Keratinocyte (primary cell): ENCODE measurements at regions not wholly inside any gene's neighbourhood (a gene's known extent, or its start where the extent isn't known, plus 50 kb on each side); places are given as distances from the start of the nearest gene placed in this dataset.

Source experiments
- EZH2 ChIP-seq: IDR thresholded peaks from one replicate; pipeline ENCODE4 v1.6.1; 2012; ENCODE audit warnings: inconsistent platforms, mild to moderate bottlenecking, low read length, moderate library complexity
- TF ChIP-seq, protein P1 (sequence below), 3 experiments: IDR thresholded peaks in 1 of 3; conservative IDR thresholded peaks in 1 of 3; optimal IDR thresholded peaks in 1 of 3; 2 replicates in 2 of 3; 3 replicates in 1 of 3; pipeline versions ENCODE3 to v1.5.1; 2011; ENCODE audit warnings: low read length in 3 of 3, mild to moderate bottlenecking in 3 of 3, moderate library complexity in 2 of 3, control low read depth in 1 of 3, inconsistent platforms in 1 of 3; ENCODE audit not compliant: insufficient read depth in 2 of 3; ENCODE audit errors: extremely low read depth in 1 of 3

DNA sequence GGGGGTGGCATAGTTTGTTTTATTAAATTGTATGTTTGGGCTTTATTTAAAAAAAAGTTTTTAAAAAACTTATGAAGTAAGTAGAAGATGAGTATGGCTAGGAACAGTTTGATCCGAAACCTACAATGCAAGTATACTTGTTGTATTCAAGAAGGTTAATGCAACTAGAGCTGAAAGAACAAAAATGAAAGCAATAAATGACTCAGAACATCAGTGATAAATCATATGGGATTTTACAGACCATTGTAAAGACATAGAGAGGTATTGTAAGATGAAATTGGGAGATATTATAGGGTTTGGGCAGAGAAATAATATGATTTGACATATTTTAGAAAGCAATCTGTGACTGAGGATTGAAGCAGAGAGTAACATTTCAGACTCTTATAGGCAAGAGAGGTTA, 1135.3 kb downstream of the SLITRK5 start:
- TF ChIP-seq, protein P1, sequence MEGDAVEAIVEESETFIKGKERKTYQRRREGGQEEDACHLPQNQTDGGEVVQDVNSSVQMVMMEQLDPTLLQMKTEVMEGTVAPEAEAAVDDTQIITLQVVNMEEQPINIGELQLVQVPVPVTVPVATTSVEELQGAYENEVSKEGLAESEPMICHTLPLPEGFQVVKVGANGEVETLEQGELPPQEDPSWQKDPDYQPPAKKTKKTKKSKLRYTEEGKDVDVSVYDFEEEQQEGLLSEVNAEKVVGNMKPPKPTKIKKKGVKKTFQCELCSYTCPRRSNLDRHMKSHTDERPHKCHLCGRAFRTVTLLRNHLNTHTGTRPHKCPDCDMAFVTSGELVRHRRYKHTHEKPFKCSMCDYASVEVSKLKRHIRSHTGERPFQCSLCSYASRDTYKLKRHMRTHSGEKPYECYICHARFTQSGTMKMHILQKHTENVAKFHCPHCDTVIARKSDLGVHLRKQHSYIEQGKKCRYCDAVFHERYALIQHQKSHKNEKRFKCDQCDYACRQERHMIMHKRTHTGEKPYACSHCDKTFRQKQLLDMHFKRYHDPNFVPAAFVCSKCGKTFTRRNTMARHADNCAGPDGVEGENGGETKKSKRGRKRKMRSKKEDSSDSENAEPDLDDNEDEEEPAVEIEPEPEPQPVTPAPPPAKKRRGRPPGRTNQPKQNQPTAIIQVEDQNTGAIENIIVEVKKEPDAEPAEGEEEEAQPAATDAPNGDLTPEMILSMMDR (optimal IDR thresholded peaks at IDR 0.05 in 1 of 3, IDR thresholded peaks at IDR 0.05 in 1 of 3, conservative IDR thresholded peaks at IDR 0.05 in 1 of 3; ENCODE audit: extremely low read depth in 1 of 3, insufficient read depth in 2 of 3, low read length in 3 of 3), result no peak
- TF ChIP-seq EZH2, result no peak
